ENCODE measurements at regions not wholly inside any gene's neighbourhood (a gene's known extent, or its start where the extent isn't known, plus 50 kb on each side); places are given as distances from the start of the nearest gene placed in this dataset.

GRCh38 chr4:85368932-85369331, 106.0 kb upstream of the ARHGAP24 start:
- Histone ChIP-seq H3K4me3 (no peak overlapping the region), H3K9me3 (no peaks in the 10 kb centered on the region), H3K4me1 (peaks cover 0 to 18% (median 6%) of the 10 kb centered on the region in 12 donors), H3K27me3 (no peaks in the 10 kb centered on the region), H3K36me3 (no peaks in the 10 kb centered on the region), H3K27ac (peak overlapping the region in 2 of 12 donors; percentile 9 to 20)
- intact Hi-C loops (cut with DNase I) = loop anchor here in 6 of 10 donors (5.0 to 10.0 kb wide), 5 partner anchors 54 to 376 kb away; no protein-coding TSS in a partner anchor
- ATAC-seq (peak in 1 of 4 donors; percentile 31), DNase-seq (no peak)
- TF ChIP-seq CTCF (IDR thresholded peaks at IDR 0.05) (no peak), POLR2A (IDR thresholded peaks at IDR 0.05) (no peak)
- WGBS, 4 donors = 41 to 47% (median 45%) methylated on average over 1 of the region's 1 CpG

GRCh38 chr4:85369703-85370380, 105.1 kb upstream of the ARHGAP24 start:
- ATAC-seq (no peak), DNase-seq (no peak)
- H3K4me3 ChIP-seq = no peak overlapping the region
- WGBS, 4 donors = 74 to 89% (median 88%) methylated on average over 7 of the region's 7 CpGs
- peaks cover 0 to 18% (median 6%) of the 10 kb centered on the region in 12 donors for H3K4me1 ChIP-seq
- intact Hi-C loops (cut with DNase I) = loop anchor here (1.0 to 10.0 kb wide), 12 partner anchors 55 to 379 kb away; no protein-coding TSS in a partner anchor
- no peaks in the 10 kb centered on the region for H3K9me3 ChIP-seq
- H3K27ac ChIP-seq = no peak overlapping the region
- TF ChIP-seq POLR2A (IDR thresholded peaks at IDR 0.05) = no peak
- TF ChIP-seq CTCF (IDR thresholded peaks at IDR 0.05) = no peak
- no peaks in the 10 kb centered on the region for H3K27me3 ChIP-seq
- H3K36me3 ChIP-seq = no peaks in the 10 kb centered on the region

GRCh38 chr4:85370400-85371032, 104.4 kb upstream of the ARHGAP24 start:
- peak in 4 of 5 donors; percentile 22 to 32 (median 24) for DNase-seq
- 63 to 75% (median 69%) methylated on average over 5 of the region's 5 CpGs for WGBS, 4 donors
- no peak overlapping the region for H3K27ac ChIP-seq

More at GRCh38 chr4:85370400-85371032, 104.4 kb upstream of the ARHGAP24 start:
- H3K4me1 ChIP-seq = peaks cover 0 to 18% (median 5%) of the 10 kb centered on the region in 12 donors
- H3K4me3 ChIP-seq = no peak overlapping the region
- peak; percentile 22 to 72 (median 67) for ATAC-seq
- no peaks in the 10 kb centered on the region for H3K27me3 ChIP-seq
- H3K9me3 ChIP-seq = no peaks in the 10 kb centered on the region
- intact Hi-C loops (cut with DNase I) = loop anchor here in 8 of 10 donors (1.0 to 10.0 kb wide), 10 partner anchors 222 to 378 kb away; no protein-coding TSS in a partner anchor
- no peaks in the 10 kb centered on the region for H3K36me3 ChIP-seq
- TF ChIP-seq POLR2A (IDR thresholded peaks at IDR 0.05) = no peak
- TF ChIP-seq CTCF (IDR thresholded peaks at IDR 0.05) = peak; percentile 59 to 81 (median 66)
